ENCODE measurements at regions not wholly inside any gene's neighbourhood (a gene's known extent, or its start where the extent isn't known, plus 50 kb on each side); places are given as distances from the start of the nearest gene placed in this dataset.

DNA sequence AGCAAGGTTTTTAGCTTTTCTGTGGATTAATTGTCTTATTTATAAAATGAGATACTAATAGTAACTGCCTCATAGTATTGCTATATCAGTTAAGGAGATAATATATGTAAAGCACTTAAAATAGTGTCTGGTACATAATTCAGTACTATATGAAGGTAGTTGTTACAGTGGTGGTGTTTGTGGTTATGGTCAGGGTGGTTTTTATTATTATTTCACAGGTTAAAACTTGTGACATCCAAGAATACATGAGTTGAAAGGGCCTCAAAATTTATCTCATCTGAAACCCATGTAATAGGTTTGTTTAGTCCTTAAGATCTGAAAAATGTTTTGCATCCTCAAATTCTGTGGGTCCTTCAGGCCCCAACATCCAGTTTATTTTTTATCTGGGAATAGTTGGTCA is 369.5 kb upstream of the LRATD1 start:
- TF ChIP-seq ZNF274 (IDR thresholded peaks at IDR 0.05; ENCODE audit: low read depth, low read length) (no peak), SUZ12 (IDR thresholded peaks at IDR 0.05; ENCODE audit: extremely low read depth, insufficient read depth, insufficient read length) (no peak), YY1 (IDR thresholded peaks at IDR 0.05; ENCODE audit: insufficient read depth, insufficient read length) (no peak)
- Histone ChIP-seq H3K36me3 (ENCODE audit: insufficient read depth, insufficient read length, low read length) (no peaks in the 10 kb centered on the region), H3K9ac (ENCODE audit: insufficient read length, low read depth) (no peak overlapping the region), H3K9me3 (ENCODE audit: insufficient read depth, low read length) (no peaks in the 10 kb centered on the region), H3K27me3 (ENCODE audit: insufficient read depth, insufficient read length) (no peaks in the 10 kb centered on the region), H3K4me1 (ENCODE audit: insufficient read depth, insufficient read length) (no peaks in the 10 kb centered on the region), H3K4me3 (ENCODE audit: insufficient read length, low read depth) (no peak overlapping the region)
- DNase-seq (ENCODE audit: low read depth, low spot score): no peak

DNA sequence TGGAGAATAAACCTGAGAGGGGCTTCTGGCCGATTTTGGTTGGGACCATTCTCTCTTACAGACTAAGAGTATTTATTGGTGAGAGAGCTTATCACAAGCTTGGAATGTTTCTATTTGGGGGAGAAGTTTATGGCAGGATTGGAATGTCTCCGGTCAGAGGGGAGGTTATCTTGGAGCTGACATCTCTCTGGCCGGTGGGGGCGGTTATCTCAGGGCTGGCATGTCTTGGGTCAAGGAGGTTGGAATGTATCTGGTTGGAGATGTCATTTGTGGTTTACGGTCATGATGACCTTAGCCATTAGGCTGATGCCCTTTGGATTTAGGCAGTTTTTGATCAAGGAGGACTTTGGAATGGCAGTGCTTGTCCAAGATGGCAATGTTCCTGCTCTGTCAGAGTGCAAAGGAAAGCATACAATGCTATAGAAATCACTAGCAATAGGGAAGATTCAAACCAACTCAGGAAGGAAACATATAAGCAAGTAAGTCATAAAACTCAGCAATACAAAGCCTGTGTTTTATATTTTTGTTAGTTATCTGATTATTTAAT is 362.4 kb upstream of the LRATD1 start:
- Histone ChIP-seq H3K27me3 (ENCODE audit: insufficient read depth, insufficient read length) (no peaks in the 10 kb centered on the region), H3K36me3 (ENCODE audit: insufficient read depth, insufficient read length, low read length) (no peaks in the 10 kb centered on the region), H3K4me1 (ENCODE audit: insufficient read depth, insufficient read length) (no peaks in the 10 kb centered on the region), H3K4me3 (ENCODE audit: insufficient read length, low read depth) (no peak overlapping the region), H3K9me3 (ENCODE audit: insufficient read depth, low read length) (0 out of 2 replicates have a peak, but pooled peaks cover 8% of the 10 kb centered on the region), H3K9ac (ENCODE audit: insufficient read length, low read depth) (no peak overlapping the region)
- DNase-seq (ENCODE audit: low read depth, low spot score): no peak
- no peak for TF ChIP-seq YY1 (IDR thresholded peaks at IDR 0.05; ENCODE audit: insufficient read depth, insufficient read length)
- no peak for TF ChIP-seq ZNF274 (IDR thresholded peaks at IDR 0.05; ENCODE audit: low read depth, low read length)
- no peak for TF ChIP-seq SUZ12 (IDR thresholded peaks at IDR 0.05; ENCODE audit: extremely low read depth, insufficient read depth, insufficient read length)

DNA sequence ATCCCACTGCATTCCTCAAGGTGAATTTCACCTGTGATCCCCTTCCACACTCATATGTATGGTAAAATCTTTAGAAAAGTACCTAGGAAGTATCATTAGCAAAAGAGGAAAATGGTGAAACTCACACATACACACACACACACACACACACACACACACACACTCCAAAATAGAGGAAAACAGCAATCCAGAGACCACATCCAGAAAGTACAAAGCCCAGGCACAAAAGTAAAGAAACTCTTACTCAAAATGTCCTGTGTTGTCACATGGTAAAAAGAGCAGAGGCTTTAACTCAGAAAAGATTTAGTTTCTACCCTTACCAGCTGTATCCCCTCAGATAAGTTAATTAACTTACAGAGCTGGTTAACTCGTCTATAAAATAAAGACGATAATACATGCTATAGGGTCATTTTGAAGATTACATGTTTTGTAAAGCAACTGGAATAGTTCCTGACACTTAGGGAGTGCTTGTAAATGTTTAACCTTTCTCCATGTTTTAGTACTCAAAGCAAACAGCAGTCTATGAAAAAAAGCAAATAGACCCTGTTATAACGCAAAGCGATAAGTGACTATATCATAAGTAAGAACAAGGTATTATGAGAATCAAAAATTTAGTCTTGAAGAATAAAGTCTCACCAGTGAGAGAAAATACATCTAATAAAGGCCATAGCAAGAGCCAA is 360.0 kb upstream of the LRATD1 start:
- Histone ChIP-seq H3K36me3 (ENCODE audit: insufficient read depth, insufficient read length, low read length) (no peaks in the 10 kb centered on the region), H3K4me3 (ENCODE audit: insufficient read length, low read depth) (no peak overlapping the region), H3K4me1 (ENCODE audit: insufficient read depth, insufficient read length) (no peaks in the 10 kb centered on the region), H3K27me3 (ENCODE audit: insufficient read depth, insufficient read length) (no peaks in the 10 kb centered on the region), H3K9ac (ENCODE audit: insufficient read length, low read depth) (no peak overlapping the region), H3K9me3 (ENCODE audit: insufficient read depth, low read length) (0 out of 2 replicates have a peak, but pooled peaks cover 8% of the 10 kb centered on the region)
- no peak for TF ChIP-seq SUZ12 (IDR thresholded peaks at IDR 0.05; ENCODE audit: extremely low read depth, insufficient read depth, insufficient read length)
- no peak for TF ChIP-seq YY1 (IDR thresholded peaks at IDR 0.05; ENCODE audit: insufficient read depth, insufficient read length)
- TF ChIP-seq ZNF274 (IDR thresholded peaks at IDR 0.05; ENCODE audit: low read depth, low read length): no peak
- DNase-seq (ENCODE audit: low read depth, low spot score): no peak

DNA sequence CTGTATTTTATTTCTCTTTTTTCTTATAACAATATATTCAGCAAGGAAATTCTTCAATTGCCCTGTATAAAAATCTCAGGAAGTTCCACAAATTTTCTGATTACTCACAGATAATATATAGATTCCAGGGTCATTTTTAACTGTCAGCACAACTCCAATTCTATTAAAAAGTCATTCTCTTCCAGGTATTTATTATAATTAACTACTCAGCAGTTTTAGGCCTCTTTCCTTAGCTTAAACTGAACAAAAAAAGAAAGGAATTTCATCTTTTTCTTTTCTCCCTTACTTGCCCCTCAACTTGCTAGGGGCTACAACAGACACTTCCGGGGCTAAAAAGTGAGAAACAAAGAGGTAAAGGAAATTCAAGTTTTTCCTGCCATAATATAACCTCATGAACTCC is 358.9 kb upstream of the LRATD1 start:
- H3K36me3 ChIP-seq (ENCODE audit: insufficient read depth, insufficient read length, low read length): no peaks in the 10 kb centered on the region
- no peak overlapping the region for H3K4me3 ChIP-seq (ENCODE audit: insufficient read length, low read depth)
- no peaks in the 10 kb centered on the region for H3K4me1 ChIP-seq (ENCODE audit: insufficient read depth, insufficient read length)
- DNase-seq (ENCODE audit: low read depth, low spot score): no peak
- no peak overlapping the region for H3K9ac ChIP-seq (ENCODE audit: insufficient read length, low read depth)
- 0 out of 2 replicates have a peak, but pooled peaks cover 8% of the 10 kb centered on the region for H3K9me3 ChIP-seq (ENCODE audit: insufficient read depth, low read length)
- TF ChIP-seq ZNF274 (IDR thresholded peaks at IDR 0.05; ENCODE audit: low read depth, low read length) (no peak), SUZ12 (IDR thresholded peaks at IDR 0.05; ENCODE audit: extremely low read depth, insufficient read depth, insufficient read length) (no peak), YY1 (IDR thresholded peaks at IDR 0.05; ENCODE audit: insufficient read depth, insufficient read length) (no peak)
- H3K27me3 ChIP-seq (ENCODE audit: insufficient read depth, insufficient read length): no peaks in the 10 kb centered on the region

DNA sequence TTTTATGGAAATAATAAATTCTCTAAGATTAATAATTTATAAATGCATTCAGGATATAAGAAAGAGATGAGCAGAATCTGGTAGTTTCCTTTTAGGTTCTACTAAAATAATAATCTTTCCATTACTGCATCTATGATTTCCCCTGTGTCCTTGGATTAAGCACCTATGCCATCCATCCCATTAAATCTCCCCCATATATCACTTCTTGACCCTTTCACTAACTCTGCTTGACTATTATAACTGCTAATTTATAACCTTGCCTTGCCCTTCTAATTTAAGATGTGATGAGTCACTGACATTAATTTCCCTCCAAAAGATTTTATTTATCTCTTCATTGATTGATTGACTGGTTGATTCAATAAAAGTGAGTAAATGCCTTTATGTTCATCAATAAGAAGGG is 348.3 kb upstream of the LRATD1 start:
- Histone ChIP-seq H3K36me3 (ENCODE audit: insufficient read depth, insufficient read length, low read length) (no peaks in the 10 kb centered on the region), H3K4me3 (ENCODE audit: insufficient read length, low read depth) (no peak overlapping the region), H3K9ac (ENCODE audit: insufficient read length, low read depth) (no peak overlapping the region), H3K27me3 (ENCODE audit: insufficient read depth, insufficient read length) (no peaks in the 10 kb centered on the region), H3K9me3 (ENCODE audit: insufficient read depth, low read length) (no peaks in the 10 kb centered on the region), H3K4me1 (ENCODE audit: insufficient read depth, insufficient read length) (no peaks in the 10 kb centered on the region)
- no peak for DNase-seq (ENCODE audit: low read depth, low spot score)
- TF ChIP-seq YY1 (IDR thresholded peaks at IDR 0.05; ENCODE audit: insufficient read depth, insufficient read length): no peak
- no peak for TF ChIP-seq SUZ12 (IDR thresholded peaks at IDR 0.05; ENCODE audit: extremely low read depth, insufficient read depth, insufficient read length)
- TF ChIP-seq ZNF274 (IDR thresholded peaks at IDR 0.05; ENCODE audit: low read depth, low read length): no peak

DNA sequence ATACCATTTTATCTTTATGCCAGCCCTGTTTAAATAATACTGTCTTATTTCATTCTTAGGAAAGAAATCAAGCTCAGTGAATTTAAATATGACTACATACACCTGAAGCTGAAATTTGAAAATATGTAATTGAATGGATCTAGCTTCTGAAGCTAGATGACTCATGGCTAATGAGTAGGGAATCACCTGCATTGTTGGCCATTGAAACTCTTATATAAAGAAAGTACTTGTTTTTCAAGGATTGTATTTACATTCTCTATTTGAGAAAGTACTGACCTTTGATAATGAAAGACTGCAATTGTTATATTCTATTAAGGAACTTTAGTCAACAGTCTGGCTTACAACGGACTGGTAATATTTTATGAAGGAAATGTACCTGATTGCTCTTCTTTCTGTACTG is 346.7 kb upstream of the LRATD1 start:
- no peaks in the 10 kb centered on the region for H3K27me3 ChIP-seq (ENCODE audit: insufficient read depth, insufficient read length)
- DNase-seq (ENCODE audit: low read depth, low spot score): no peak
- no peak overlapping the region for H3K4me3 ChIP-seq (ENCODE audit: insufficient read length, low read depth)
- H3K9ac ChIP-seq (ENCODE audit: insufficient read length, low read depth): no peak overlapping the region
- H3K4me1 ChIP-seq (ENCODE audit: insufficient read depth, insufficient read length): no peaks in the 10 kb centered on the region
- no peaks in the 10 kb centered on the region for H3K36me3 ChIP-seq (ENCODE audit: insufficient read depth, insufficient read length, low read length)
- no peaks in the 10 kb centered on the region for H3K9me3 ChIP-seq (ENCODE audit: insufficient read depth, low read length)
- no peak for TF ChIP-seq ZNF274 (IDR thresholded peaks at IDR 0.05; ENCODE audit: low read depth, low read length)
- no peak for TF ChIP-seq YY1 (IDR thresholded peaks at IDR 0.05; ENCODE audit: insufficient read depth, insufficient read length)
- no peak for TF ChIP-seq SUZ12 (IDR thresholded peaks at IDR 0.05; ENCODE audit: extremely low read depth, insufficient read depth, insufficient read length)

DNA sequence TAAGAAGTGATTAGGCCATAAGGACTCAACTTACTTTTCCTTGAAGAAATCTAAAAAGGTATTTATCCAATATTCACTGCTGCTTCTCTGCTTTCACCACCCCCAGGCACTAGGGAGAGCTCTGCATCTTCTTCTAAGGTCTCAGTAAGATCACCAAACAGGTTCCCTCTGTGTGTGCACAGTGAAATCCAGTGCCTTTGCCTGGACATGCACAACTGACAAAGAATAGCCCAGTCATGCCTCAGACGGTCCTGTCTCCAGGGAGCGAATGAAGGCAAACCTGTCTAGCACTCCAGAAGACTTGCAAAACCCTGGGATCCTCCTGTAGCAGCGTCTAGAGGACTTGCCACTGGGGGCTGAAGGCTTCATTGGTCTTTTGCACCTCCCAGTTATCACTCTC is 344.5 kb upstream of the LRATD1 start:
- no peak for DNase-seq (ENCODE audit: low read depth, low spot score)
- no peaks in the 10 kb centered on the region for H3K27me3 ChIP-seq (ENCODE audit: insufficient read depth, insufficient read length)
- no peak for TF ChIP-seq SUZ12 (IDR thresholded peaks at IDR 0.05; ENCODE audit: extremely low read depth, insufficient read depth, insufficient read length)
- no peak for TF ChIP-seq ZNF274 (IDR thresholded peaks at IDR 0.05; ENCODE audit: low read depth, low read length)
- no peak for TF ChIP-seq YY1 (IDR thresholded peaks at IDR 0.05; ENCODE audit: insufficient read depth, insufficient read length)
- H3K9ac ChIP-seq (ENCODE audit: insufficient read length, low read depth): no peak overlapping the region
- no peak overlapping the region for H3K4me3 ChIP-seq (ENCODE audit: insufficient read length, low read depth)
- no peaks in the 10 kb centered on the region for H3K4me1 ChIP-seq (ENCODE audit: insufficient read depth, insufficient read length)
- H3K36me3 ChIP-seq (ENCODE audit: insufficient read depth, insufficient read length, low read length): no peaks in the 10 kb centered on the region
- H3K9me3 ChIP-seq (ENCODE audit: insufficient read depth, low read length): no peaks in the 10 kb centered on the region

Data from NT2/D1 (cell line).